ENCODE measurements at regions not wholly inside any gene's neighbourhood (a gene's known extent, or its start where the extent isn't known, plus 50 kb on each side); places are given as distances from the start of the nearest gene placed in this dataset.
A peak's percentile ranks its signal among the peaks of the same experiment; 100 is the strongest.
"Not testable (repeated sequence)": the region's sequence is repeated elsewhere in the genome, so short reads cannot be mapped to it uniquely, and the experiment has no call there.

DNA sequence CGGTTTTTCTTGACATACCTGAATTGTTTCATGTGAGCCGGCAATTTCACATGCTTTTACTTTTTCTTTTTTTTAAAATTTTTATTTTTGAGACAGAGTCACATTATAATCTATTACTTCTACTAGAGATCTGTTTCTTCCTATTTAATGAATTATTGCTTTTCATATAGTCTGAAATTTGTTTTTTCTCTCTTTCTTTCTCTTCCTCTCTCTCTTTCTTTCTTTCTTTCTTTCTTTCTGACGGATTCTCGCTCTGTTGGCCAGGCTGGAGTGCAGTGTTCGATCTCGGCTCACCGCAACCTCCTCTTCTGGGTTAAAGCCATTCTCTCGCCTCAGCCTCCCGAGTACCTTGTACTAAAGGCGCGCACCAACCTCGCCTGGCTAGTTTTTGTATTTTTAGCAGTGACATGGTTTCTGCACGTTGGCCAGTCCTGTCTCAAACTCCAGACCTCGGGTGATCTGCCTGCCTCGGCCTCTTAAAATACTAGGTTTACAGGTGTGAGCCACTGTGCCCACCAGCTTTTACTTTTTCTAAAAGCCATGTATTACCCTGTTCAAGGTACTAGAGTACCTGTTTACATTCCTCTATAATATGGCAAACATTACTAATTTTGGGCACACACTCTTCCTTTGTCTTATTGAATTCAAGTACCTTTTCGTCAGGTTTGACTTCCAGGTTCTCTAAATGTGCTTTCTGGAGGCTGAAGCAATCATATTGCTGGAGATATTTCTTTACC, 86.5 kb upstream of the RHOU start:
- 78% methylated on average over 16 of the region's 16 CpGs for WGBS
- peaks cover 38% of the 10 kb centered on the region for H3K27me3 ChIP-seq
- DNase-seq (ENCODE audit: low spot score in 2 of 2): no peak
- H3K4me3 ChIP-seq: peak overlapping the region; percentile 56
- TF ChIP-seq POLR2A (IDR thresholded peaks at IDR 0.05) (no peak), POLR2AphosphoS5 (IDR thresholded peaks at IDR 0.05) (no peak), EP300 (IDR thresholded peaks at IDR 0.05) (no peak)
- TF ChIP-seq, protein P1, sequence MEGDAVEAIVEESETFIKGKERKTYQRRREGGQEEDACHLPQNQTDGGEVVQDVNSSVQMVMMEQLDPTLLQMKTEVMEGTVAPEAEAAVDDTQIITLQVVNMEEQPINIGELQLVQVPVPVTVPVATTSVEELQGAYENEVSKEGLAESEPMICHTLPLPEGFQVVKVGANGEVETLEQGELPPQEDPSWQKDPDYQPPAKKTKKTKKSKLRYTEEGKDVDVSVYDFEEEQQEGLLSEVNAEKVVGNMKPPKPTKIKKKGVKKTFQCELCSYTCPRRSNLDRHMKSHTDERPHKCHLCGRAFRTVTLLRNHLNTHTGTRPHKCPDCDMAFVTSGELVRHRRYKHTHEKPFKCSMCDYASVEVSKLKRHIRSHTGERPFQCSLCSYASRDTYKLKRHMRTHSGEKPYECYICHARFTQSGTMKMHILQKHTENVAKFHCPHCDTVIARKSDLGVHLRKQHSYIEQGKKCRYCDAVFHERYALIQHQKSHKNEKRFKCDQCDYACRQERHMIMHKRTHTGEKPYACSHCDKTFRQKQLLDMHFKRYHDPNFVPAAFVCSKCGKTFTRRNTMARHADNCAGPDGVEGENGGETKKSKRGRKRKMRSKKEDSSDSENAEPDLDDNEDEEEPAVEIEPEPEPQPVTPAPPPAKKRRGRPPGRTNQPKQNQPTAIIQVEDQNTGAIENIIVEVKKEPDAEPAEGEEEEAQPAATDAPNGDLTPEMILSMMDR (IDR thresholded peaks at IDR 0.05): no peak
- no peaks in the 10 kb centered on the region for H3K9me3 ChIP-seq
- no peaks in the 10 kb centered on the region for H3K36me3 ChIP-seq
- no peak overlapping the region for H3K27ac ChIP-seq
- peaks cover 20% of the 10 kb centered on the region for H3K4me1 ChIP-seq

DNA sequence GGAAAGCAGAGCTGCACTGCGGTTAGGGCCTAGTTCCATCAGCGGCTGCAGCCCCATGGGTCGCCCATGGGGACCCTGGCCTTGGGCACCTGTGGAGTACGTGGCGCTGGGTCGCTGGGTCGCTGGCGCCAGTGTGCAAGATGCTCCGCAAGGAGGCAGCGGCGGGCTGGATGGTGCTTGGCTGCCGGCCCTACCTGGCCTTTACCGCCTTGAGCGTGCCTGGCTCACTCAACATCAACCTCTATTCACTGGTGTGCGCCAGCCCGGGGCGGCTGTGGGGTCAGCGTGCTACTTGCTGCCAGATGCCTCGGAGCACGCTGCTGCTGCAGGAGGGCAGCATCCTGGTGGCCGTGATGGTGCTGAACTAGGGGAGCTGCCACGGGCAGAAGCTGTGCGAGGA, 85.1 kb upstream of the RHOU start:
- peaks cover 20% of the 10 kb centered on the region for H3K4me1 ChIP-seq
- TF ChIP-seq, protein P1 (IDR thresholded peaks at IDR 0.05): no peak
- TF ChIP-seq EP300 (IDR thresholded peaks at IDR 0.05) (no peak), POLR2A (IDR thresholded peaks at IDR 0.05) (no peak), POLR2AphosphoS5 (IDR thresholded peaks at IDR 0.05) (no peak)
- no peak overlapping the region for H3K4me3 ChIP-seq
- WGBS: 75% methylated on average over 10 of the region's 23 CpGs
- DNase-seq (ENCODE audit: low spot score in 2 of 2): no peak
- no peaks in the 10 kb centered on the region for H3K36me3 ChIP-seq
- H3K27me3 ChIP-seq: peaks cover 42% of the 10 kb centered on the region
- H3K9me3 ChIP-seq: no peaks in the 10 kb centered on the region
- H3K27ac ChIP-seq: no peak overlapping the region

DNA sequence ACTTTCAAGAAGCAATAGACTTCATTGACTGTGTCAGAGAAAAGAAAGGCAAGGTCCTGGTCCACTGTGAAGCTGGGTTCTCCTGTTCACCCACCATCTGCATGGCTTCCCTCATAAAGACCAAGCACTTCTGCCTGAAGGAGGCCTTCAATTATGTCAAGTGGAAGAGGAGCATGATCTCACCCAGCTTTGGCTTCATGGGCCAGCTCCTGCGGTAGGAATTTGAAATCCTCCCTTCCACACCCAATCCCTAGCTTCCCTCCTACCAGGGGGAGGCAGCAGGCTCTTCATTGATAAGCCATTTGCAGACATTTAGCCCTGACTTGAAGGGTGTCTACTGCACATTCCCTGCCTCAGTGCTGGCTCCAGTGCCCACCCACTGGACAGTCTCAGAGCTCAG, 84.3 kb upstream of the RHOU start:
- WGBS: no CpG with 5 or more reads among the region's 1 CpG
- Histone ChIP-seq H3K27me3 (peaks cover 42% of the 10 kb centered on the region), H3K36me3 (no peaks in the 10 kb centered on the region), H3K9me3 (no peaks in the 10 kb centered on the region), H3K4me1 (peaks cover 20% of the 10 kb centered on the region), H3K4me3 (no peak overlapping the region), H3K27ac (no peak overlapping the region)
- no peak for DNase-seq (ENCODE audit: low spot score in 2 of 2)
- no peak for TF ChIP-seq POLR2AphosphoS5 (IDR thresholded peaks at IDR 0.05)
- no peak for TF ChIP-seq POLR2A (IDR thresholded peaks at IDR 0.05)
- no peak for TF ChIP-seq EP300 (IDR thresholded peaks at IDR 0.05)
- TF ChIP-seq, protein P1 (IDR thresholded peaks at IDR 0.05): no peak

DNA sequence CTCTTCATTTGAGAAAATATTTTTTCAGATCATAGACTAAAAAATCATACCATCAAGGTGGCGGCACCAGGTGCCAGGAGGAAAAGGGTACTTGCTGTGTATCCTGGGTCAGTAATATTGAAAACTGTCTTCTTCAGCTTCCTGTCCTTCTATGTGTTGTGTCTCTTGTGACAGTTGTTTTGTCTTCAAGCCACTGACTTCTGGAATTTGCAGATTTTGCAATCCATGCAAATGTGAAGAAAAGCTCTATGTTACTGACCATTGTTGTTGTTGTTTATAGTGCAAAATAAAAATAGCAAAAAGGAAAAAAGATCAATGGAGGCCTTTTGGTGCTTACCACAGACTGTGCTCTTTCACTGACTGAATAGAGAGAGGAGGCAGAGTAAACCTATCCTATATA, 83.2 kb upstream of the RHOU start:
- WGBS: 88% methylated on average over 1 of the region's 1 CpG
- H3K27me3 ChIP-seq: peaks cover 42% of the 10 kb centered on the region

DNA sequence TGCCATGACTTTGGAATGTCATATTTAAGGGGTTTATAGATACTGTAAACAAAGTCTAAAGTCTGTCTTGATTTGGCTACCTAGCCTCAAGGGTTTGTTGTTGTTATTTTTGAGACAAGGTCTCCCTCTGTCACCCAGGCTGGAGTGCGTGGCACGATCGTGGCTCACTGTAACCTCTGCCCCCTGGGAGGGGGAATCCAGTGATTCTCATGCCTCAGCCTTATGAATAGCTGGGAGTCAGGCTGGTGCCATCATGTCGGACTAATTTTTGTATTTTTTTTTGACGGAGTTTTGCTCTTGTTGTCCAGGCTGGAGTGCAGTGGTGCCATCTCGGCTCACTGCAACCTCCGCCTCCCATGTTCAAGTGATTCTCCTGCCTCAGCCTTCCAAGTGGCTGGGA, 82.2 kb upstream of the RHOU start:
- H3K4me1 ChIP-seq; DNase-seq (ENCODE audit: low spot score in 2 of 2); H3K9me3 ChIP-seq; H3K4me3 ChIP-seq; H3K36me3 ChIP-seq; H3K27ac ChIP-seq: not testable (repeated sequence)
- 89% methylated on average over 7 of the region's 7 CpGs for WGBS
- peaks cover 39% of the 10 kb centered on the region for H3K27me3 ChIP-seq

More for the DNA sequence above, 83.2 kb upstream of the RHOU start:
- Histone ChIP-seq H3K4me1 (peaks cover 14% of the 10 kb centered on the region), H3K36me3 (no peaks in the 10 kb centered on the region), H3K4me3 (no peak overlapping the region), H3K9me3 (no peaks in the 10 kb centered on the region), H3K27ac (no peak overlapping the region)
- no peak for DNase-seq (ENCODE audit: low spot score in 2 of 2)
- TF ChIP-seq EP300 (IDR thresholded peaks at IDR 0.05): no peak
- TF ChIP-seq POLR2AphosphoS5 (IDR thresholded peaks at IDR 0.05): no peak
- TF ChIP-seq POLR2A (IDR thresholded peaks at IDR 0.05): no peak
- TF ChIP-seq, protein P1 (IDR thresholded peaks at IDR 0.05): no peak

DNA sequence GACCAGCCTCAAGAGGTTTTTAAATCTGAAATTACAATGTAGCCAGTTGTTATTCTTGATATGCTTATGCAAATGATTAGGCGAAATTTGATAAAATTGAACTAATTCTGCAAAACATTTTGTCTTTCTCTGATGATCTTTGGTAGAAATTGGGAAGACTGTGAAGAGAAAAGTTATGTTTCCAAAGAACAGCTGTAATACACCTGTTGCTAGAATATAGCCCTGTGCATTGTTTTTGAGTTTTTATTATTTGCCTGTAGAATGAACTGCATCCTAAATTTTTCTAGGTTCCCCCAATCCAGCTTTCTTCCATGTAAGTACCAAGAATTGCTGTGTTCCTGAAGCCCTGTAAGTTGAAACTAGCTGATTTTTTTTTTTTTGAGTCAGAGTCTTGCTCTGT, 81.5 kb upstream of the RHOU start:
- no peak overlapping the region for H3K27ac ChIP-seq
- WGBS: 89% methylated on average over 1 of the region's 1 CpG
- no peaks in the 10 kb centered on the region for H3K36me3 ChIP-seq
- TF ChIP-seq EP300 (IDR thresholded peaks at IDR 0.05): no peak
- TF ChIP-seq, protein P1 (IDR thresholded peaks at IDR 0.05): no peak
- no peaks in the 10 kb centered on the region for H3K9me3 ChIP-seq
- H3K27me3 ChIP-seq: peaks cover 32% of the 10 kb centered on the region
- no peak overlapping the region for H3K4me3 ChIP-seq
- H3K4me1 ChIP-seq: no peaks in the 10 kb centered on the region
- no peak for DNase-seq (ENCODE audit: low spot score in 2 of 2)
